IPS-11a (cell line): ENCODE measurements at regions not wholly inside any gene's neighbourhood (a gene's known extent, or its start where the extent isn't known, plus 50 kb on each side); places are given as distances from the start of the nearest gene placed in this dataset.
"Not testable (repeated sequence)": the region's sequence is repeated elsewhere in the genome, so short reads cannot be mapped to it uniquely, and the experiment has no call there.

Experiments
- H3K4me3 ChIP-seq: one replicate; pipeline ENCODE4 v1.5.1; 2013; ENCODE audit warnings: low read depth, low read length, control low read depth

- H3K4me3 ChIP-seq: no peak overlapping the region
Observed at GRCh38 chrX:128805236-128805635, 718.1 kb downstream of the SMARCA1 start.

GRCh38 chrX:128804828-128805227, 718.5 kb downstream of the SMARCA1 start:
- no peak overlapping the region for H3K4me3 ChIP-seq

- no peak overlapping the region for H3K4me3 ChIP-seq
Observed at GRCh38 chrX:128800138-128800537, 723.2 kb downstream of the SMARCA1 start.

- not testable (repeated sequence) for H3K4me3 ChIP-seq
Observed at GRCh38 chrX:128783139-128783538, 730.9 kb upstream of the ACTRT1 start.

GRCh38 chrX:128781506-128781905, 729.3 kb upstream of the ACTRT1 start:
- no peak overlapping the region for H3K4me3 ChIP-seq

- H3K4me3 ChIP-seq: no peak overlapping the region
Observed at GRCh38 chrX:128780934-128781333, 728.7 kb upstream of the ACTRT1 start.

GRCh38 chrX:128769495-128769894, 717.3 kb upstream of the ACTRT1 start:
- H3K4me3 ChIP-seq: no peak overlapping the region

GRCh38 chrX:128759745-128760144, 707.5 kb upstream of the ACTRT1 start:
- H3K4me3 ChIP-seq: no peak overlapping the region

- no peak overlapping the region for H3K4me3 ChIP-seq
Observed at GRCh38 chrX:128759177-128759576, 707.0 kb upstream of the ACTRT1 start.

- H3K4me3 ChIP-seq: no peak overlapping the region
Observed at GRCh38 chrX:128754130-128754529, 701.9 kb upstream of the ACTRT1 start.

- H3K4me3 ChIP-seq: no peak overlapping the region
Observed at GRCh38 chrX:128739539-128739938, 687.3 kb upstream of the ACTRT1 start.

GRCh38 chrX:128728943-128729342, 676.7 kb upstream of the ACTRT1 start:
- no peak overlapping the region for H3K4me3 ChIP-seq

- H3K4me3 ChIP-seq: no peak overlapping the region
Observed at GRCh38 chrX:128717635-128718578, 665.7 kb upstream of the ACTRT1 start.

GRCh38 chrX:128714425-128714824, 662.2 kb upstream of the ACTRT1 start:
- no peak overlapping the region for H3K4me3 ChIP-seq

- no peak overlapping the region for H3K4me3 ChIP-seq
Observed at GRCh38 chrX:128699716-128700285, 647.6 kb upstream of the ACTRT1 start.

GRCh38 chrX:128698573-128699181, 646.5 kb upstream of the ACTRT1 start:
- no peak overlapping the region for H3K4me3 ChIP-seq

- H3K4me3 ChIP-seq: no peak overlapping the region
Observed at GRCh38 chrX:128691872-128692271, 639.7 kb upstream of the ACTRT1 start.

GRCh38 chrX:128685387-128685786, 633.2 kb upstream of the ACTRT1 start:
- H3K4me3 ChIP-seq: no peak overlapping the region

- H3K4me3 ChIP-seq: no peak overlapping the region
Observed at GRCh38 chrX:128676651-128677050, 624.4 kb upstream of the ACTRT1 start.

GRCh38 chrX:128674326-128675086, 622.3 kb upstream of the ACTRT1 start:
- H3K4me3 ChIP-seq: not testable (repeated sequence)

- no peak overlapping the region for H3K4me3 ChIP-seq
Observed at GRCh38 chrX:128664211-128664610, 612.0 kb upstream of the ACTRT1 start.
